ENCODE measurements at regions not wholly inside any gene's neighbourhood (a gene's known extent, or its start where the extent isn't known, plus 50 kb on each side); places are given as distances from the start of the nearest gene placed in this dataset.

DNA sequence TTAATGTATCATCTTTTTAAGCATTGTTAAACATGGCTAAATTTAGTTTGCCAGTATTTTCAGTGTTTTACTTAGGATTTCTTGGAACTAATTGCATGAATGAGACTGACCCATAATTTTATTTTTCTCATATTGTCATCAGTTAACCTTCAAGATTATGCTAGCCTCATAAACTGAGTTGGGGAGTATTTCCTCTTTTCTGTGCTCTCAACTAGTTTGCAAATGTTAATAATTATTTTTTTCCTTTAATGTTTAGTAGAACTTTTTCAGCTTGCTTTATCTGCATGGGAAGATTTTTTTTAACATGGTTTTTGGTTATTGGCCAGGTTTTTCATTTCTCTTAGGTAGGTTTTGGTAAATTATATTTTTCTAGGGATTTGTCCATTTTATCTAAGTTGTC is 235.4 kb upstream of the SESN3 start:
- TF ChIP-seq EZH2 (IDR thresholded peaks at IDR 0.05) (no peak), POLR2AphosphoS5 (IDR thresholded peaks at IDR 0.05; ENCODE audit: borderline replicate concordance, low read depth, low read length) (no peak), FOXP2 (optimal IDR thresholded peaks at IDR 0.05; ENCODE audit: control extremely low read depth, extremely low read length, insufficient read depth) (no peak)

All from SK-N-MC (cell line).